ENCODE measurements at regions not wholly inside any gene's neighbourhood (a gene's known extent, or its start where the extent isn't known, plus 50 kb on each side); places are given as distances from the start of the nearest gene placed in this dataset.

DNA sequence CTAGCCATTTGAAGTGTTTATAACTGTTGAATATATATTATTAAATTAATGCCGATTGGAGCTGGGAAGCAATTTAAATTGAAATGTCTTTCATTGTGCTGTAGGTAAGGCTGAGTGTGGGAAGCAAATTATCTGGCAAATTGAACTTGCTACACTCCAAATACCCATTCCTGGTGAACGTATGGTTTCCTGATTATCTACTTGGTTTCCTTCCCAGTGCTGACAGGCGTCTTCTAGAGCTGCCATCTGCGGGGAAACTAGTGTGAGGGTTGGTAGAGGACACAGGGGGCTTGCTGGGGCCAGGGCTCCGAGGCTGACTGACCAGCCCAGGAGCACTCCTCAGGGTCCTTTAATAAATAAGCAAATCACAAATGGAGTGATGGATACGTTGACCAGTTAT lies 581.4 kb upstream of the LMCD1 start:
- no peak for TF ChIP-seq POLR2A (IDR thresholded peaks at IDR 0.05; ENCODE audit: low read depth, low read length)
- no peak for TF ChIP-seq POLR2AphosphoS5 (IDR thresholded peaks at IDR 0.05; ENCODE audit: low read depth, low read length)
